ENCODE measurements at regions not wholly inside any gene's neighbourhood (a gene's known extent, or its start where the extent isn't known, plus 50 kb on each side); places are given as distances from the start of the nearest gene placed in this dataset.

DNA sequence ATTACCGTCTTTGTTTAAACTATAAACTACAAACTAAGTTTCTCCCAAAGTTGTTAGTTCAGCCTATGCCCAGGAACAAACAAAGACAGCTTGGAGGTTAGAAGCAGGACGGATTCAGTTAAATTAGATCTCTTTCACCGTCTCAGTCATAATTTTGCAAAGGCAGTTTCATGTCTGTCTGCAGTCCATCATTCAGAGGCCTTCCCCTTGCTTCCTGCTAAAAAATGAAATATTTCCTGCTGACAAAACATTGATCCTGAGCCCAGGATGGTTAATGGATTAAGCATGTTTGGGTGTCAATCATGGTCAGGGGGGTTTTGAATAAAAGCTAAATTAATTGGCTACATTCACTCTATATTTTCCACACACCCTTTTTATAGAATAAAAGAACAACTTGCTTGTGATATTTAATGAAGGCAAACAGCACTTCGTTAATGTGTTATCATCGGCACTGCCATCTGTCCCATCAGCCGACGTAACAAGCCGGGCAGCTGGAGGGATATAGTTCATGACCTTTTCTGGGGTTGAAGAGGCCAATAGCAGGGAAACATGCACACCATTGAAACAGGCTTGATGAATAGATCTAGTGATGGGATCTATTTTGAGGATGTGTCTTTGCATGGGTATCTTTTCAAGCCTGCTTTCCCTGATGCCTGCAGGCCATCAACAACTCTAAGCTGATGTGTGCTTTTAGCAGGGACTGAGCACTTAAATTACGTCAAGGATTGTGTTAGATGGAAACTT, 521.3 kb upstream of the TMEM132C start:
- no peak overlapping the region for H3K4me3 ChIP-seq (ENCODE audit: low read depth, low read length)
- TF ChIP-seq MAX (IDR thresholded peaks at IDR 0.05; ENCODE audit: low read depth, low read length) = no peak
- no peak for TF ChIP-seq POLR2A (IDR thresholded peaks at IDR 0.05; ENCODE audit: extremely low read depth, insufficient read length)
- TF ChIP-seq, protein P1, sequence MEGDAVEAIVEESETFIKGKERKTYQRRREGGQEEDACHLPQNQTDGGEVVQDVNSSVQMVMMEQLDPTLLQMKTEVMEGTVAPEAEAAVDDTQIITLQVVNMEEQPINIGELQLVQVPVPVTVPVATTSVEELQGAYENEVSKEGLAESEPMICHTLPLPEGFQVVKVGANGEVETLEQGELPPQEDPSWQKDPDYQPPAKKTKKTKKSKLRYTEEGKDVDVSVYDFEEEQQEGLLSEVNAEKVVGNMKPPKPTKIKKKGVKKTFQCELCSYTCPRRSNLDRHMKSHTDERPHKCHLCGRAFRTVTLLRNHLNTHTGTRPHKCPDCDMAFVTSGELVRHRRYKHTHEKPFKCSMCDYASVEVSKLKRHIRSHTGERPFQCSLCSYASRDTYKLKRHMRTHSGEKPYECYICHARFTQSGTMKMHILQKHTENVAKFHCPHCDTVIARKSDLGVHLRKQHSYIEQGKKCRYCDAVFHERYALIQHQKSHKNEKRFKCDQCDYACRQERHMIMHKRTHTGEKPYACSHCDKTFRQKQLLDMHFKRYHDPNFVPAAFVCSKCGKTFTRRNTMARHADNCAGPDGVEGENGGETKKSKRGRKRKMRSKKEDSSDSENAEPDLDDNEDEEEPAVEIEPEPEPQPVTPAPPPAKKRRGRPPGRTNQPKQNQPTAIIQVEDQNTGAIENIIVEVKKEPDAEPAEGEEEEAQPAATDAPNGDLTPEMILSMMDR (IDR thresholded peaks at IDR 0.05; ENCODE audit: low read depth, low read length) = no peak
- no peak for TF ChIP-seq MYC (IDR thresholded peaks at IDR 0.05; ENCODE audit: low read depth, low read length)
- no peak for DNase-seq (ENCODE audit: low read depth)

DNA sequence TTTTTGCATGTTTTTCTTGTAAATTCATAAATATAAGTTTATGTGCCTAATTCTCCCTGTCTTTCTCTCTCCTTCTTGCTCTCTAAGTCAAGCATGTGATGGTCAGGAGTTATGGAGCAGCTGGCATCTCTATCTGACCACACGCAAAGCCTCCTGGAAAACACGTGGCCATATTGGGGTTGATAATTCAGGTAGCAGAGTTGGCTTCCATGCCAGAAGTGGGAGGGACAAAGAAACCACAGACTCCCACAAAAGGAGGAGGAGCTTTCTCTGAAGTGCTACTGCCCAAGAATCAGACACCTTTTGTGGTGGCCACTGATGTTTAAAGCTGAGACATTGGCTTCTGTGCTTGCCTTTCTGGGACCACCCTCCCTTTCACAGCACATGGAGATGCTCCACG, 517.6 kb upstream of the TMEM132C start:
- H3K4me3 ChIP-seq (ENCODE audit: low read depth, low read length) = no peak overlapping the region
- DNase-seq (ENCODE audit: low read depth) = no peak
- TF ChIP-seq MYC (IDR thresholded peaks at IDR 0.05; ENCODE audit: low read depth, low read length) (no peak), MAX (IDR thresholded peaks at IDR 0.05; ENCODE audit: low read depth, low read length) (no peak), POLR2A (IDR thresholded peaks at IDR 0.05; ENCODE audit: extremely low read depth, insufficient read length) (no peak)
- TF ChIP-seq, protein P1 (IDR thresholded peaks at IDR 0.05; ENCODE audit: low read depth, low read length) = no peak

- no peak for TF ChIP-seq MAX (IDR thresholded peaks at IDR 0.05; ENCODE audit: low read depth, low read length)
- no peak for TF ChIP-seq POLR2A (IDR thresholded peaks at IDR 0.05; ENCODE audit: extremely low read depth, insufficient read length)
- TF ChIP-seq MYC (IDR thresholded peaks at IDR 0.05; ENCODE audit: low read depth, low read length) = no peak
- TF ChIP-seq, protein P1 (IDR thresholded peaks at IDR 0.05; ENCODE audit: low read depth, low read length) = no peak
- DNase-seq (ENCODE audit: low read depth) = no peak
Observed at GRCh38 chr12:127750076-127750840, 516.7 kb upstream of the TMEM132C start.

GRCh38 chr12:127752802-127753201, 514.2 kb upstream of the TMEM132C start:
- H3K4me3 ChIP-seq (ENCODE audit: low read depth, low read length) = no peak overlapping the region
- no peak for DNase-seq (ENCODE audit: low read depth)
- TF ChIP-seq, protein P1 (IDR thresholded peaks at IDR 0.05; ENCODE audit: low read depth, low read length) = no peak
- TF ChIP-seq MAX (IDR thresholded peaks at IDR 0.05; ENCODE audit: low read depth, low read length) (no peak), POLR2A (IDR thresholded peaks at IDR 0.05; ENCODE audit: extremely low read depth, insufficient read length) (no peak), MYC (IDR thresholded peaks at IDR 0.05; ENCODE audit: low read depth, low read length) (no peak)

More at GRCh38 chr12:127750076-127750840, 516.7 kb upstream of the TMEM132C start:
- H3K4me3 ChIP-seq (ENCODE audit: low read depth, low read length) = no peak overlapping the region

- no peak overlapping the region for H3K4me3 ChIP-seq (ENCODE audit: low read depth, low read length)
- TF ChIP-seq, protein P1 (IDR thresholded peaks at IDR 0.05; ENCODE audit: low read depth, low read length) = no peak
- no peak for TF ChIP-seq POLR2A (IDR thresholded peaks at IDR 0.05; ENCODE audit: extremely low read depth, insufficient read length)
- no peak for TF ChIP-seq MYC (IDR thresholded peaks at IDR 0.05; ENCODE audit: low read depth, low read length)
- no peak for TF ChIP-seq MAX (IDR thresholded peaks at IDR 0.05; ENCODE audit: low read depth, low read length)
- no peak for DNase-seq (ENCODE audit: low read depth)
Observed at GRCh38 chr12:127760357-127760756, 506.6 kb upstream of the TMEM132C start.
